Panc1 (cell line): ENCODE measurements at regions not wholly inside any gene's neighbourhood (a gene's known extent, or its start where the extent isn't known, plus 50 kb on each side); places are given as distances from the start of the nearest gene placed in this dataset.

Source experiments
- POLR2AphosphoS5 ChIP-seq: IDR thresholded peaks from 2 replicates; pipeline ENCODE4 v1.6.1; 2012; ENCODE audit warnings: mild to moderate bottlenecking, low read depth, low read length, moderate library complexity
- REST ChIP-seq, 2 experiments: IDR thresholded peaks; 2 replicates each; pipeline ENCODE4 v1.6.1; 2011 to 2012; ENCODE audit warnings: low read depth in 2 of 2, control low read depth in 1 of 2, low read length in 1 of 2, mild to moderate bottlenecking in 1 of 2, moderate library complexity in 1 of 2; ENCODE audit not compliant: insufficient read depth in 1 of 2
- SIN3A ChIP-seq: IDR thresholded peaks from 2 replicates; pipeline ENCODE4 v1.6.1; 2012; ENCODE audit warnings: low read depth, mild to moderate bottlenecking, low read length, moderate library complexity, borderline replicate concordance; ENCODE audit not compliant: insufficient read depth
- TCF7L2 ChIP-seq: IDR thresholded peaks from 2 replicates; pipeline ENCODE4 v1.6.1; 2011; ENCODE audit warnings: mild to moderate bottlenecking, low read depth, low read length, inconsistent platforms
- TF ChIP-seq, protein P1 (sequence below): fragments of 450-650 bp; IDR thresholded peaks from 2 replicates; pipeline ENCODE4 v1.5.1; 2017; ENCODE audit warnings: mild to moderate bottlenecking

DNA sequence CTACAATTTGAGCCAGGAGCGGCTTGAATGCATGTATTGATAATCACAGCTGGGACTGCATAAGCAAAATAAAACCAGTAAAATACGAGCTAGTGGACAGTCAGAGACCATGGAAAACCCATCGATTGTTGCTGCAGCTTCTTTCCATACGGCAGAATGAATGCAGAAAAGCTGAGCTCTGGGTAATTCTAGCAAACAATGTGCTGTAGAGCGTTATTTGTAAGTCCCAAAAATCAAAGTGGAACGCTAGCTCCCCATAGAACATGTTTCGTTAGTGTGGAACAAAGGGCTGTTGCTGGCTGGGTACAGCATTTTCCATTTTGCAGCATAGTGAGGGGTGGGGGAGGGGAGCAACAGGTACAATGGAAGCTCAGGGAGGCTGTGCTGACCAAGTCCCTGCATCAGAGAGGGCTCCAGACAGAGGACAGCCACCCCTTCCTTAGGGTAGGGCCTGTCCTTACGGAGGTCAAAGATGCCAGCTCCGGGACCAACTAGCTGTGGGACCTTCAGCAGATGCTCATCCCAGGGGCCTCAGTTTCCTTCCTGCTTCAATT is 74.1 kb downstream of the BOD1L2 start:
- TF ChIP-seq, protein P1, sequence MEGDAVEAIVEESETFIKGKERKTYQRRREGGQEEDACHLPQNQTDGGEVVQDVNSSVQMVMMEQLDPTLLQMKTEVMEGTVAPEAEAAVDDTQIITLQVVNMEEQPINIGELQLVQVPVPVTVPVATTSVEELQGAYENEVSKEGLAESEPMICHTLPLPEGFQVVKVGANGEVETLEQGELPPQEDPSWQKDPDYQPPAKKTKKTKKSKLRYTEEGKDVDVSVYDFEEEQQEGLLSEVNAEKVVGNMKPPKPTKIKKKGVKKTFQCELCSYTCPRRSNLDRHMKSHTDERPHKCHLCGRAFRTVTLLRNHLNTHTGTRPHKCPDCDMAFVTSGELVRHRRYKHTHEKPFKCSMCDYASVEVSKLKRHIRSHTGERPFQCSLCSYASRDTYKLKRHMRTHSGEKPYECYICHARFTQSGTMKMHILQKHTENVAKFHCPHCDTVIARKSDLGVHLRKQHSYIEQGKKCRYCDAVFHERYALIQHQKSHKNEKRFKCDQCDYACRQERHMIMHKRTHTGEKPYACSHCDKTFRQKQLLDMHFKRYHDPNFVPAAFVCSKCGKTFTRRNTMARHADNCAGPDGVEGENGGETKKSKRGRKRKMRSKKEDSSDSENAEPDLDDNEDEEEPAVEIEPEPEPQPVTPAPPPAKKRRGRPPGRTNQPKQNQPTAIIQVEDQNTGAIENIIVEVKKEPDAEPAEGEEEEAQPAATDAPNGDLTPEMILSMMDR: no peak
- no peak for TF ChIP-seq TCF7L2
- no peak for TF ChIP-seq SIN3A
- TF ChIP-seq POLR2AphosphoS5: no peak
- TF ChIP-seq REST (IDR thresholded peaks at IDR 0.05; ENCODE audit: insufficient read depth in 1 of 2, low read depth in 2 of 2, low read length in 1 of 2): no peak
